ENCODE measurements at regions not wholly inside any gene's neighbourhood (a gene's known extent, or its start where the extent isn't known, plus 50 kb on each side); places are given as distances from the start of the nearest gene placed in this dataset.

DNA sequence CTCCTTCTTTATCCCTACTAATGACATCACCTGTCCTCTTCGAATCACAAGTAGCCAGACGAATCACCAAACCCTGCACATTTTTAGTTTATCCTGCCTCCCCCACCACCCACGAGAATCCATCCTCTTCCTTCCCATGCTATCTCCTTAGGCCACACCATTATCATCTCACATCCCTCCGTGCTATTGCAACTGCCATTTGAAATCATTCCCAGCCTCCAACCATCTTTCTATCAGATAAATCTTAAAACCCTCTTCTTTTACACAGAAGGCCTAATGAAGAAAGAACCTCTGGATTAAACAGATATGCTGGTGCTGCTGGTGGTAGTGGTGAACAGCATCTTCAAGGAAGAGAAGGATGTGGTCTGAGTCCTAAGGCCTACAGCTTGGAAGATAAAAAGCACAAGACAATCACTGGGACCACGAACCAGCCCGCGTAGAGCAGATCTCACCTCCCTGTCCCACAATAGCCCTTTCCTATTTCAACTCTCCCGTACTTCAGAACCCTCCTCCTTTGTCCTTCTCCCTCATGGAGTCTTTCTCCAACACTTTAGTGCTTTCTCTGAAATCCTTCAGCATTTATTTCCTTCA, 403.1 kb downstream of the SFMBT2 start:
- TF ChIP-seq, protein P1, sequence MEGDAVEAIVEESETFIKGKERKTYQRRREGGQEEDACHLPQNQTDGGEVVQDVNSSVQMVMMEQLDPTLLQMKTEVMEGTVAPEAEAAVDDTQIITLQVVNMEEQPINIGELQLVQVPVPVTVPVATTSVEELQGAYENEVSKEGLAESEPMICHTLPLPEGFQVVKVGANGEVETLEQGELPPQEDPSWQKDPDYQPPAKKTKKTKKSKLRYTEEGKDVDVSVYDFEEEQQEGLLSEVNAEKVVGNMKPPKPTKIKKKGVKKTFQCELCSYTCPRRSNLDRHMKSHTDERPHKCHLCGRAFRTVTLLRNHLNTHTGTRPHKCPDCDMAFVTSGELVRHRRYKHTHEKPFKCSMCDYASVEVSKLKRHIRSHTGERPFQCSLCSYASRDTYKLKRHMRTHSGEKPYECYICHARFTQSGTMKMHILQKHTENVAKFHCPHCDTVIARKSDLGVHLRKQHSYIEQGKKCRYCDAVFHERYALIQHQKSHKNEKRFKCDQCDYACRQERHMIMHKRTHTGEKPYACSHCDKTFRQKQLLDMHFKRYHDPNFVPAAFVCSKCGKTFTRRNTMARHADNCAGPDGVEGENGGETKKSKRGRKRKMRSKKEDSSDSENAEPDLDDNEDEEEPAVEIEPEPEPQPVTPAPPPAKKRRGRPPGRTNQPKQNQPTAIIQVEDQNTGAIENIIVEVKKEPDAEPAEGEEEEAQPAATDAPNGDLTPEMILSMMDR (IDR thresholded peaks at IDR 0.05) = no peak
- no peak for TF ChIP-seq POLR2A (IDR thresholded peaks at IDR 0.05)
